ENCODE measurements at regions not wholly inside any gene's neighbourhood (a gene's known extent, or its start where the extent isn't known, plus 50 kb on each side); places are given as distances from the start of the nearest gene placed in this dataset.

DNA sequence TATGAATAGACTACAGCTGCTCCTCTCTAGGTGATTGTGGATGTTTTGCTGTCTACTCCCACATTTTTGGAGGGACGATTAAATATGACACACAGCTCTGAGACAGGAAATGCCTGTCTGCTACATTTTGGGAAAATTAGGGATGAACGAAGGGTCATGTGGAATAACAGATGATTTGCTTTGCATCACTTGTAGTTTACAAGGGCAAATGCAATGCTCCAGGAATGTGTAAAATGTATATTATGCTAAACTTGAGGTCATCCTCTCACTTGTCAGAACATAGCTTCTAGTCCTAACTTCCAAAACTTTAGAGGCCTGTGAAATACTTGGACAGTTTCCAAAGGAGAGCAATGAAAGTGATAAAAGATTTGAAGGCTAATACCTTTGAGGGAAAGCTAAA lies 284.2 kb upstream of the DACH1 start:
- DNase-seq, result no peak

GRCh38 chr13:72150502-72150901 lies 283.5 kb upstream of the DACH1 start:
- DNase-seq, result no peak

GRCh38 chr13:72149701-72150100 lies 282.7 kb upstream of the DACH1 start:
- DNase-seq, result no peak

DNA sequence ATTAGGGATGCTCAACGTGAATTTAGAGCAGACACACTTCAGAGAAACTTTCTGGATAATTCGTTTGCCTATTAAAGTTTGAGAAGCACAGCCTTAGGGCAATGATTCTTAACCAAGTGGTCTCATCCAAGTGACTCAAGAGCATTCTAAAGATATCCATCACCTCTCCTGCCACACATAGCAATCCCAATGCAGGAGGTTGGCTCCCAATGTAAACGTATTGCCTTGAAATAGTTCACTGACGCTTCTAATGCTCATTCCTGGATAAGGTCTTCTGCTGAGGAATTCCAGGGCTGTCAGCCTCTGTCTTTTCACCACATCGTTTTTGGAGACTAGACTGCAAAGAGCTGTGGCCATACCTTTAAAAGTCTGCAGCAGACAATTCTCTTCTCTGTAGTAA lies 279.8 kb upstream of the DACH1 start:
- DNase-seq, result no peak

DNA sequence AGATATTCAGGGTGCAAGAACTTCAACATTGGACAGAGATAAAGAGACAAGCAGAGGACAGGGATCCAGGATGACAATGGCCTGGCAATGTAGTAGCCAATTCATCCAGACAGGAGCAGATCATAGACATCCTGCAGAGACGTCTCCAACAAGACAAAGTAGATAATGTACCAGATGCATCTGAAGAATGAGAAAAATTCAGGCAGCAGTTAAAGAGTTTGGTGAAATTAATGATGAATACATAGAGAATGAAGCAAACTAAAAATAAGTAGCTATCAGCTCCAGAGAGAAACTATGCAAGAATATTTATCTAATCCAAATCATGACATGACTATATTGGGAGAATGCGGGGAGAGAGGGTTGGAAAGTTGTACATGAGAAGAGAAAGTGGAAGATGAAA lies 278.4 kb upstream of the DACH1 start:
- DNase-seq, result no peak

GRCh38 chr13:72144636-72145035 lies 277.6 kb upstream of the DACH1 start:
- DNase-seq, result no peak

- DNase-seq, result no peak
Observed at GRCh38 chr13:72141855-72142519, 275.0 kb upstream of the DACH1 start.

- no peak for DNase-seq
Observed at GRCh38 chr13:72139192-72139591, 272.2 kb upstream of the DACH1 start.

- no peak for DNase-seq
Observed at GRCh38 chr13:72132075-72132474, 265.1 kb upstream of the DACH1 start.

DNA sequence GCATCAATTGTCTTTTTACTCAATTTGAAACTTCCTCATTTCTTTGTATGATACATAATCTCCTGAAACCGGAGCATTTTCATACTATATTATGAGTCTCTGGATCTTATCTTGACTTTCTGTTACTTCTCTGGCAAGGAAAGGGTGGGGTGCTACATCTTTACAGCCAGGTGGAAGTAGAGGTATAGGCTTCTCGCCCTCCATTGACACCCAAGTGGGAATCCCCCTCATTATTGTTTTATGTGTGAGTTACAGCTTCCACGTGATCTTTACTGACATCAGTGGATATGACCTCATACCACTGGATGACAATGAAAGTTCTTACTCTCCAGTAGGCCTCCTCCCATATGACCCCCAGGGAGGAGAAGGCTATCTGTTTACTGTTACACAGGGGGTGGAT lies 262.1 kb upstream of the DACH1 start:
- DNase-seq, result no peak

DNA sequence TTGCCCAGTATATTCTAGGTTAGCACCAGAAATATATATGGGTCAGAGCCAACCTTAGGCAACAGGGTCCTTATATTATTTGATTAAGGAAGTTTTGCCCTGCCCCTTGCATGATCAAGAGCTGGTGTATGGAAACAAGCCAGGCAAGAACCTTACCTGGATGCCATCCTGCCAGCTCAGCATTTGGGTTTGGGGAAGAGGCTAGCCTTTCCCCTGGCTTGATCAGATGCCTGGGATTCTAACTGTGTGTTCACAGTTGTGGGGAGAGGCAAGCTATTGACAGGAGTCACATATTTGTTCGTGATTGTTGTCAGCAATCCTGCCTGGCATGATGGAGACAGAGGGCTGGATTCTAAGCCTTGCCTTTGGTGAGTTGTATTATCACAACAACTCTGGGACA lies 260.0 kb upstream of the DACH1 start:
- DNase-seq, result no peak

GRCh38 chr13:72126424-72126823 lies 259.4 kb upstream of the DACH1 start:
- no peak for DNase-seq

GRCh38 chr13:72125561-72125960 lies 258.6 kb upstream of the DACH1 start:
- no peak for DNase-seq

DNA sequence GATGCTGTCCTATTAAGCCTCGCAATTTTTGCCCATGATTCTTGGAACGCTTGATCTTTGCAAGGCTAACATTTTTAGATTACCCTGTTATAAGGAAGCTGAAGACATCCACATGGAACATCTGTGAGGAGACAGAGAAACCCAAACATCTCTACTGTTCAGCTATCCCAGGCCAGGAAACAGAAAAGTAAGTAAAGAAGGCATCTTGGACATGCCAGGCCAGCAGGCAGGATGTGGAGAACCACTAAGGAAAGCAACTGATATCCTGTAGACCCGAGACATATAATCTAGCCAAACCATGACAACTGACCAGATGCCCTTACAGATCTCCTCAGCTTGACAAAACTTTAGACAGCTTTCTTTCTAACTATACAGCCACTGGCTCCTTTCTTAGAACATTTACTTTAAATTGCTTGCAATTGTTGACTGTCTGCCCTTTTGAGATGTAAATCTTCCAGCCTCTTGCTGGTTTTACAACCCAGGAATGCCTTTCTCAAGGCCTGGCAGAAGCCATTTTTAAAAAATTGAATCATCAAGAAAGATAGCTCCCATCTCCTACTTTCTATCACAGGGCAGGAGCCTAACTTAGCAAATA lies 255.8 kb upstream of the DACH1 start:
- DNase-seq, result no peak

GRCh38 chr13:72121466-72121865 lies 254.5 kb upstream of the DACH1 start:
- no peak for DNase-seq

DNA sequence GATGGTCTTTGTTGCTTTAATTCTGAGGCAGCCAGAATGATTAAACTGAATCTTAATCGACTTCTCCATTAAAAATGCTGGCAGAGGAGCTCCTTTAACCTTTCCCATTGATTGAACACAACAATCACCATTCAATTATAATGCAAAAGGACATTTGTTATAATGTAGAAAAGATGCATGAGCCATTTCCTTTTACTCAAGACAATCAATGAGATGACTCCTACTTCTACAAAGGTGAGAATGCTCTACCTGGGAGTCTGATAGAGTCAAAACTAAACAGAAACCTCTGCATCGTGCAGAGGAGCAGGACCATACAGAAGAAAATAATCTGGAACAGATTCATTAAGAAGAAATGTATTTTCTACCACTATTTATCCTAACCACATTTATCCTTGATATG lies 253.6 kb upstream of the DACH1 start:
- no peak for DNase-seq

DNA sequence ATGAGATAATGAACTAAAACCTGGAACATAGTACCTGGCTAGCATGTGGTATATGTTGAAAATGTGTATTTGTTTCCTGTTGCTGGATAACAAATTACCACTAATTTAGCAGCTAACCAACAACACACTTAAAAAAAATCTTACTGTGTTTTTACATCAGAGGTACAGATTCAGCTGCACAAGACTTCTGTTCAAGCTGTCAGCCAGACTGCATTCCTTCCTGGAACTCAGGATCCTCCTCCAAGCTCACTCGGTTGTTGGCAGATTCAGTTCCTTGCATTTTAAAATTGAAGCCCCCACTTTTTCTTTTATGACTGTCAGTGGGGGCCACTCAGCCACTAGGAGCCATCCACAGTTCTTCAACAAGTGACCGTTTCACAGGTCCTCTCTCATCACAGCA lies 246.9 kb upstream of the DACH1 start:
- no peak for DNase-seq

- DNase-seq, result no peak
Observed at GRCh38 chr13:72113076-72113475, 246.1 kb upstream of the DACH1 start.

DNA sequence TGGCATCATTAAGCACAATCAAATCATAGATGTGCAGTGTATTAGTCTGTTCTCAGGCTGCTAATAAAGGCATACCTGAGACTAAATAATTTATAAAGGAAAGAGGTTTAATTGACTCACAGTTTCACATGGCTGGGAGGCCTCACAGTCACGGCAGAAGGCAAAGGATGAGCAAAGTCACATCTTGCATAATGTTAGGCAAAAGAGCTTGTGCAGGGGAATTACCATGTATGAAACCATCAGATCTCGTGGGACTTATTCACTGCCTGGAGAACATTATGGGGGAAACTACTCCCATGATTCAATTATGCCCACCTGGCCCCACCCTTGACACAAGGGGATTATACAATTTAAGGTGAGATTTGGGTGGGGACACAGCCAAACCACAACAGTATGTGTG lies 245.2 kb upstream of the DACH1 start:
- DNase-seq, result no peak

- DNase-seq, result no peak
Observed at GRCh38 chr13:72109863-72110262, 242.9 kb upstream of the DACH1 start.

GRCh38 chr13:72104656-72105180 lies 237.7 kb upstream of the DACH1 start:
- DNase-seq, result no peak

GRCh38 chr13:72101768-72102400 lies 234.9 kb upstream of the DACH1 start:
- no peak for DNase-seq

DNA sequence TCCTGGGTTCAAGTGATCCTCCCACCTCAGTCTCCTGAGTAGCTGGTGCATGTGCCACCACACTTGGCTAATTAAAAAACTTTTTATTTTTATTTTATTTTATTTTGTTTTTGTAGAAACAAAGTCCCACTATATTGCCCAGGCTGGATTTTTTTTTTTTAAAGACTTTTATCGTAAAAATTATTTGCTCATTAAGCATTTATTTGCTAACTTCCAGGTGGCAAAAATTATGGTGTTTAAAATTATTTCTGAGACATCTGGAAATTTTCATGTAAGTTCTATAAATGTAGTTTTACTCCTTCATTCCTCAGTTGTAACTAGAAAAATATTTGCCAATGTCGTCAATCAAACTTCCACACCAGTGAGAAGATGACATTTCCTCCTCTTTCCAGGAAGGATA lies 233.3 kb upstream of the DACH1 start:
- no peak for DNase-seq

DNA sequence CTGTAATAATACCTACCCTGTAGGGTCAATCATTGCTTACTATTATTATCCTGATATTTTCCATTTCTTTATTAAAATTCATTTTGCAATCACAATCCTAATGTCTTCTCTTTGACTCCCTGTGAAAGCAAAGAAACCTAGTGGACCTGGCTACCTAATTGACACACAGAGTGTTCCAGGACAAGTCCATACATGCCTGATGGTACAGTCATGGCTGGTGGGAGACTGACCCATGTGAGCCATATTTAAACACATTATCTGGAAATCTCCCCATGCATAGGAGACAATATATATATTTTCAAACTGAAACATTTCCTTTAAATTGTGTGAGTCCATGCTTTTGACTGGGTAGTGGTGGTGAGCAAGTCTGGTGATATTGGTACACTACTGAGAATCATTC lies 230.6 kb upstream of the DACH1 start:
- no peak for DNase-seq

DNA sequence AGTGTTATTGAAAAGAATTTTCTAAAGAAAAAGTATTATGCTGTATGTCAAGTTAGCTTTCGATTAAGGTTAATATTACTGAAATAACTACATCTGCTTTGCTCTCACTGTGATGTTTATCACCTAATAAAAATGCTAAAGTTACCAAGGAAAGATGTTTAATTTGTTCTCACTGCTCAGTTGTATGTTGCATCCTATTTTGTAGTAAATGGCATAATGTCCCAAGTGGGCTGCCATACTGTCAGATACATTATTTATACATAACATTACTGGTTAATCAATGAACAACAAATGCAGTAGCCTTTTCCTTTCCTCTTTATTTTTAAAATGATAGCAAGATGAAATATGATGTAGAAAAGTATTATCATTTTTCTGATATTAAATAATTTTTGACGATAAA lies 226.3 kb upstream of the DACH1 start:
- DNase-seq, result no peak

All from activated T-cell treated with anti-CD3 and anti-CD28 coated beads, Interleukin-2, amount 50 U/mL, for 1 hour (primary cell).